Fibroblast of lung (primary cell): ENCODE measurements at regions not wholly inside any gene's neighbourhood (a gene's known extent, or its start where the extent isn't known, plus 50 kb on each side); places are given as distances from the start of the nearest gene placed in this dataset.

Source experiments
- EZH2 ChIP-seq: IDR thresholded peaks from 2 replicates; pipeline ENCODE4 v1.5.1; 2012; ENCODE audit warnings: low read length, control low read depth, mild to moderate bottlenecking; ENCODE audit errors: missing control alignments
- TF ChIP-seq, protein P1 (sequence below), 2 donors: IDR thresholded peaks in 1 of 2; conservative IDR thresholded peaks in 1 of 2; 1 replicate in 1 of 2; 2 replicates in 1 of 2; pipeline ENCODE4 v1.5.1; 2011 to 2012; ENCODE audit warnings: low read length in 2 of 2, control low read depth in 1 of 2, inconsistent platforms in 1 of 2, low read depth in 1 of 2, mild to moderate bottlenecking in 1 of 2

DNA sequence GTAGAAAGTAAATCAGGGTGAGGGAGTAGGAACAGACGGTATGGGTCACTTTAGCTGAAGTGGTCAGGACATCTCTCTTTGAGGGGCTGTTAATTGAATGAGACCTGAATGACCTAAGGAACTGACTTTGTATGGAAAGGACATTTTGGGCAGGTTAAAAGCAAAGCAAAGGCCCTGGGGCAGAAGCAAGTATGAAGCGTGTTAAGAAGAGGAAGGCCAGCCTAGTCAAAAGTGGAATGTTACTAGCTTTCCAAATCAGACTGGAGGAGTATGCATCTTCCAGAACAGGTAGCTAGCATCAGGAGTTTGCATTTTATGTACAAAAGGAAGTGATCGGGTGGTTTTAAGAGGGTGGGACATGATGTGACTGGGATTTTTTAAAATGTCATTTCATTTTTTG lies 70.9 kb upstream of the PCGF5 start:
- no peak for TF ChIP-seq EZH2
- TF ChIP-seq, protein P1, sequence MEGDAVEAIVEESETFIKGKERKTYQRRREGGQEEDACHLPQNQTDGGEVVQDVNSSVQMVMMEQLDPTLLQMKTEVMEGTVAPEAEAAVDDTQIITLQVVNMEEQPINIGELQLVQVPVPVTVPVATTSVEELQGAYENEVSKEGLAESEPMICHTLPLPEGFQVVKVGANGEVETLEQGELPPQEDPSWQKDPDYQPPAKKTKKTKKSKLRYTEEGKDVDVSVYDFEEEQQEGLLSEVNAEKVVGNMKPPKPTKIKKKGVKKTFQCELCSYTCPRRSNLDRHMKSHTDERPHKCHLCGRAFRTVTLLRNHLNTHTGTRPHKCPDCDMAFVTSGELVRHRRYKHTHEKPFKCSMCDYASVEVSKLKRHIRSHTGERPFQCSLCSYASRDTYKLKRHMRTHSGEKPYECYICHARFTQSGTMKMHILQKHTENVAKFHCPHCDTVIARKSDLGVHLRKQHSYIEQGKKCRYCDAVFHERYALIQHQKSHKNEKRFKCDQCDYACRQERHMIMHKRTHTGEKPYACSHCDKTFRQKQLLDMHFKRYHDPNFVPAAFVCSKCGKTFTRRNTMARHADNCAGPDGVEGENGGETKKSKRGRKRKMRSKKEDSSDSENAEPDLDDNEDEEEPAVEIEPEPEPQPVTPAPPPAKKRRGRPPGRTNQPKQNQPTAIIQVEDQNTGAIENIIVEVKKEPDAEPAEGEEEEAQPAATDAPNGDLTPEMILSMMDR (conservative IDR thresholded peaks at IDR 0.05 in 1 of 2, IDR thresholded peaks at IDR 0.05 in 1 of 2; ENCODE audit: low read depth in 1 of 2, low read length in 2 of 2): no peak
